Loucy (cell line): ENCODE measurements at regions not wholly inside any gene's neighbourhood (a gene's known extent, or its start where the extent isn't known, plus 50 kb on each side); places are given as distances from the start of the nearest gene placed in this dataset.
"Not testable (repeated sequence)": the region's sequence is repeated elsewhere in the genome, so short reads cannot be mapped to it uniquely, and the experiment has no call there.

ENCODE experiments used
- EZH2phosphoT487 ChIP-seq: fragments of 200-600 bp; IDR thresholded peaks from 2 replicates; pipeline ENCODE4 v1.6.1; 2018; ENCODE audit warnings: antibody characterized with exemption, mild to moderate bottlenecking, moderate library complexity, borderline replicate concordance
- TF ChIP-seq, protein P1 (sequence below): fragments of 200-600 bp; sonication (generic); conservative IDR thresholded peaks from 2 replicates; pipeline ENCODE4 v1.5.1; 2014; ENCODE audit warnings: mild to moderate bottlenecking, antibody characterized with exemption, low read length

DNA sequence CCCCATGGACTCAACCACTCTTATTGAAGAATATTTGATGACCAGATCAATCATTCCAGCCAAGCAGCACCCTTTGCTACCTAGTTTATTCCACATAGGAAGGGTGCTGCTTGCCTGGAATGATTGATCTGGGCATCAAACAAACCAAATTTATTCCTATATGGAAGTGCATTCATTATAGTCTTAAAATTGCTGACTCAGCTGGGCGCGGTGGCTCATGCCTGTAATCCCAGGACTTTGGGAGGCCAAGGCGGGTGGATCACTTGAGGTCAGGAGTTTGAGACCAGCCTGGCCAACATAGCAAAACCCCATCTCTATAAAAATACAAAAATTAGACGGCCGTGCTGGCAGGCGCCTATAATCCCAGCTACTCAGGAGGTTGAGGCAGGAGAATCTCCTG is 489.6 kb upstream of the API5 start:
- TF ChIP-seq EZH2phosphoT487, result not testable (repeated sequence)
- TF ChIP-seq, protein P1, sequence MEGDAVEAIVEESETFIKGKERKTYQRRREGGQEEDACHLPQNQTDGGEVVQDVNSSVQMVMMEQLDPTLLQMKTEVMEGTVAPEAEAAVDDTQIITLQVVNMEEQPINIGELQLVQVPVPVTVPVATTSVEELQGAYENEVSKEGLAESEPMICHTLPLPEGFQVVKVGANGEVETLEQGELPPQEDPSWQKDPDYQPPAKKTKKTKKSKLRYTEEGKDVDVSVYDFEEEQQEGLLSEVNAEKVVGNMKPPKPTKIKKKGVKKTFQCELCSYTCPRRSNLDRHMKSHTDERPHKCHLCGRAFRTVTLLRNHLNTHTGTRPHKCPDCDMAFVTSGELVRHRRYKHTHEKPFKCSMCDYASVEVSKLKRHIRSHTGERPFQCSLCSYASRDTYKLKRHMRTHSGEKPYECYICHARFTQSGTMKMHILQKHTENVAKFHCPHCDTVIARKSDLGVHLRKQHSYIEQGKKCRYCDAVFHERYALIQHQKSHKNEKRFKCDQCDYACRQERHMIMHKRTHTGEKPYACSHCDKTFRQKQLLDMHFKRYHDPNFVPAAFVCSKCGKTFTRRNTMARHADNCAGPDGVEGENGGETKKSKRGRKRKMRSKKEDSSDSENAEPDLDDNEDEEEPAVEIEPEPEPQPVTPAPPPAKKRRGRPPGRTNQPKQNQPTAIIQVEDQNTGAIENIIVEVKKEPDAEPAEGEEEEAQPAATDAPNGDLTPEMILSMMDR, result not testable (repeated sequence)
